Immature natural killer cell (primary cell): ENCODE measurements at regions not wholly inside any gene's neighbourhood (a gene's known extent, or its start where the extent isn't known, plus 50 kb on each side); places are given as distances from the start of the nearest gene placed in this dataset.
"Not testable (repeated sequence)": the region's sequence is repeated elsewhere in the genome, so short reads cannot be mapped to it uniquely, and the experiment has no call there.

Experiments
- DNase-seq, 3 donors: peaks; one replicate each; pipeline ENCODE4 v3.0.0; 2022; ENCODE audit warnings: mixed read lengths in 1 of 3
- H3K27ac Mint-ChIP-seq, 6 donors: one replicate each; pipeline ENCODE4 v1.8.0; 2020; ENCODE audit warnings: mixed read lengths in 6 of 6, mild to moderate bottlenecking in 5 of 6, inconsistent platforms in 4 of 6, moderate library complexity in 3 of 6
- H3K27me3 Mint-ChIP-seq, 3 donors: one replicate each; pipeline ENCODE4 v1.8.0; 2020 to 2021; ENCODE audit warnings: low read depth in 3 of 3, mild to moderate bottlenecking in 3 of 3, mixed read lengths in 3 of 3, moderate library complexity in 3 of 3, inconsistent platforms in 1 of 3
- H3K36me3 Mint-ChIP-seq, 3 donors: one replicate each; pipeline ENCODE4 v1.8.0; 2020; ENCODE audit warnings: mixed read lengths in 3 of 3, inconsistent platforms in 2 of 3, mild to moderate bottlenecking in 2 of 3
- H3K4me1 Mint-ChIP-seq, 2 donors: one replicate each; pipeline ENCODE4 v1.8.0; 2020; ENCODE audit warnings: inconsistent platforms in 2 of 2, mild to moderate bottlenecking in 2 of 2, mixed read lengths in 2 of 2, moderate library complexity in 1 of 2
- H3K4me3 Mint-ChIP-seq, 5 donors: one replicate each; pipeline ENCODE4 v1.8.0; 2020; ENCODE audit warnings: mild to moderate bottlenecking in 5 of 5, mixed read lengths in 5 of 5, inconsistent platforms in 3 of 5, moderate library complexity in 3 of 5
- H3K9me3 Mint-ChIP-seq, 6 donors: one replicate each; pipeline ENCODE4 v1.8.0; 2020; ENCODE audit warnings: mild to moderate bottlenecking in 6 of 6, mixed read lengths in 6 of 6, inconsistent platforms in 4 of 6, moderate library complexity in 3 of 6

- not testable (repeated sequence) for H3K27me3 Mint-ChIP-seq, H3K9me3 Mint-ChIP-seq, H3K4me3 Mint-ChIP-seq, H3K27ac Mint-ChIP-seq, H3K4me1 Mint-ChIP-seq
- peak in 1 of 3 donors; percentile 4 for DNase-seq
- H3K36me3 Mint-ChIP-seq: peaks cover 7 to 12% (median 11%) of the 10 kb centered on the region in 3 donors
These were observed 138.1 kb upstream of the C1QTNF3 start for GRCh38 chr5:34180940-34181614.

GRCh38 chr5:34185005-34185404, 142.0 kb upstream of the C1QTNF3 start:
- H3K9me3 Mint-ChIP-seq, H3K27ac Mint-ChIP-seq, H3K4me3 Mint-ChIP-seq, H3K27me3 Mint-ChIP-seq, H3K36me3 Mint-ChIP-seq: not testable (repeated sequence)
- peak in 1 of 3 donors; percentile 3 for DNase-seq
- peaks cover 11 to 13% of the 10 kb centered on the region in 2 donors for H3K4me1 Mint-ChIP-seq

DNA sequence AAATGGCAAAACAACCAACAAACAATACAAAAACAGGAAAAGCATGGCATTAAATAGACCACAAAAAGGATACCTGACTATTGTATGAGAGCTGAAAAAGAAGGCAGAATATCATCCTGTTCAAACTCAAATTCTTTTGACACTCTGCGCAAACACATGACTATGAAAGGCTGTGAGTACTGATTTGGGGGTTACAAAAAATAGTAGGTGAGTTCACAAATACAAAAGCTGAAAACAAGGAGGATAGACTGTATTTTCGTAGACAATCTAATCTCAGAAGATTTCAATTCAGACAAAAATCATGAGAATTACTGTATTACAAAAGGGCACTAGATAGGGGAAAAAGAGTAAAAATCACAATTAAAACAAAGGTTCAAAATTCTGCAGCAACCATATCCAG, 142.6 kb upstream of the C1QTNF3 start:
- not testable (repeated sequence) for H3K4me3 Mint-ChIP-seq, H3K36me3 Mint-ChIP-seq, H3K27me3 Mint-ChIP-seq, H3K9me3 Mint-ChIP-seq
- DNase-seq: peak in 1 of 3 donors; percentile 7
- H3K4me1 Mint-ChIP-seq: peaks cover 11 to 13% of the 10 kb centered on the region in 2 donors
- peak overlapping the region; percentile 0 to 30 (median 3) for H3K27ac Mint-ChIP-seq

- H3K36me3 Mint-ChIP-seq, DNase-seq, H3K4me3 Mint-ChIP-seq, H3K9me3 Mint-ChIP-seq, H3K27me3 Mint-ChIP-seq: not testable (repeated sequence)
- Mint-ChIP-seq H3K4me1 (peaks cover 12 to 13% of the 10 kb centered on the region in 2 donors), H3K27ac (peak overlapping the region in 3 of 6 donors; percentile 0 to 76 (median 76))
These were observed 143.1 kb upstream of the C1QTNF3 start for GRCh38 chr5:34186108-34186507.

DNA sequence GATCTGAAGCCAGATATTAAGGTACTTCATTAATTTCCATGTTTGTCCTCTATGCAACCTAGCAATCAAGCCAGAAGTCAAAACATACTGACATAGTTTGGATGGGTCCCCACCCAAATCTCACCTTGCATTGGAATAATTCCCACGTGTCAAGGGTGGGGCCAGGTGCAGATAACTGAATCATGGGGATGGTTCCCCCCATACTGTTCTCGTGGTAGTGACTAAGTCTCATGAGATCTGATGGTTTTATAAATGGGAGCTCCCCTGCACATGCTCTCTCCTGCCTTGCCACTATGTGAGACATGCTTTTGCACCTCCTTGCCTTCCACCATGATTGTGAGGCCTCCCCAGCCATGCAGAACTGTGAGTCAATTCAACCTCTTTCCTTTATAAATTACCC, 143.9 kb upstream of the C1QTNF3 start:
- H3K4me3 Mint-ChIP-seq, H3K27me3 Mint-ChIP-seq, H3K9me3 Mint-ChIP-seq, H3K36me3 Mint-ChIP-seq: not testable (repeated sequence)
- peaks cover 13 to 17% of the 10 kb centered on the region in 2 donors for H3K4me1 Mint-ChIP-seq
- peak overlapping the region in 5 of 6 donors; percentile 13 to 63 (median 53) for H3K27ac Mint-ChIP-seq
- peak in 1 of 3 donors; percentile 1 for DNase-seq

GRCh38 chr5:34187441-34187840, 144.4 kb upstream of the C1QTNF3 start:
- H3K9me3 Mint-ChIP-seq, DNase-seq, H3K27me3 Mint-ChIP-seq, H3K4me3 Mint-ChIP-seq: not testable (repeated sequence)
- peaks cover 13 to 21% of the 10 kb centered on the region in 2 donors for H3K4me1 Mint-ChIP-seq
- H3K36me3 Mint-ChIP-seq: peaks cover 0 to 10% (median 6%) of the 10 kb centered on the region in 3 donors
- peak overlapping the region in 1 of 6 donors; percentile 13 for H3K27ac Mint-ChIP-seq

GRCh38 chr5:34188001-34188822, 145.2 kb upstream of the C1QTNF3 start:
- Mint-ChIP-seq H3K27ac (peak overlapping the region in 2 of 6 donors; percentile 1 to 28), H3K4me1 (peaks cover 13 to 23% of the 10 kb centered on the region in 2 donors), H3K36me3 (peaks cover 0 to 10% (median 9%) of the 10 kb centered on the region in 3 donors)
- not testable (repeated sequence) for H3K27me3 Mint-ChIP-seq, H3K4me3 Mint-ChIP-seq, H3K9me3 Mint-ChIP-seq
- DNase-seq: peak in 2 of 3 donors; percentile 47 to 49

DNA sequence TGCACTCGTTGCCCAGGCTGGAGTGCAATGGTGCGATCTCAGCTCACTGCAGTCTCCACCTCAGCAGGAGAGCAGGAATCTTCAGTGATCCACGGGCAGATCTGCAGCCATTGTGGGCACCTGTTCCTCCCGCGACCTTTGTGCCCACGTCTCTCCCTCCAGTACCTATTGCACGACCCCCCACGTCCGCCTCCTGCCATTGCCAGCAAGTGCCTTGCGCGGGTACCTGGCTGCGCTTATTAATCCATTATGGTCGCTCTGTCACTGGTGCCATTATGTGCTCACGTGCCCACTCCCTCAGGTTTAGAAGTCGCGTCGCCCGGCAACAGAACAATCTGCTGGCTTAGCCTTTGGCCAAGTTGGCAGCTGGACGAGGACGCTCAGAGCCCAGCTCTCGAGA, 146.2 kb upstream of the C1QTNF3 start:
- Mint-ChIP-seq H3K36me3 (peaks cover 5 to 14% (median 11%) of the 10 kb centered on the region in 3 donors), H3K4me1 (peaks cover 19 to 23% of the 10 kb centered on the region in 2 donors), H3K27ac (peak overlapping the region in 1 of 6 donors; percentile 46)
- H3K4me3 Mint-ChIP-seq, H3K27me3 Mint-ChIP-seq, H3K9me3 Mint-ChIP-seq: not testable (repeated sequence)
- peak in 1 of 3 donors; percentile 3 for DNase-seq

DNA sequence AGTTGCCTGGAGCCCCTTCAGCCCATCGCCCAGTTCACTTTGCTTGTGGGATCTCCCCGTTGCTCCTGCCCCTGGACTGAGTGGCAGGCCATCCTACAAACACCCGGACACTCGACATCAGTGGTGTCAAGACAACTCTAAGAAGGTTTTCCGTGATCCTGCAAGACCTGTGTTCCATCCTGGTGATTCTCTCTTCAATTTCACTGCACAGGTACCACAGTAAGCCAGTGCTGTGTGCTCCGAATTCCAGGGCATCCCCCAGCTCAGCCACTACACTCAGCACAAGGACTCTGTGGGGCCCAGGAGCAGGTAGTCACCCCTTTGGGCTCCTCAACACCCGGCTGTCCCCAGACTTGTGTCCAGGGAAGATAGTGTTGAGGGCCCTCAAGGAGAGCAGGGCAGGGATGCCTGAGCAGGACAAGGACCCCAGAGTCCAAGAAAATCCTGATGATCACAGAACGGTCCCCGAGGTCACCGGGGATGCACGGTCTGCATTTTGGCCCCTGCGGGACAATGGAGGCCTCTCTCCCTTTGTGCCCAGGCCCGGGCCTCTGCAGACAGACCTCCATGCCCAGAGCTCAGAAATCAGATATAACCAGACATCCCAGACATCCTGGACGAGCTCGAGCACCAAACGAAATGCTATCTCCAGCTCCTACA, 146.9 kb upstream of the C1QTNF3 start:
- H3K4me3 Mint-ChIP-seq, H3K9me3 Mint-ChIP-seq, H3K27me3 Mint-ChIP-seq, H3K27ac Mint-ChIP-seq: not testable (repeated sequence)
- DNase-seq: peak in 1 of 3 donors; percentile 14
- H3K36me3 Mint-ChIP-seq: peaks cover 5 to 14% (median 11%) of the 10 kb centered on the region in 3 donors
- H3K4me1 Mint-ChIP-seq: peaks cover 19 to 23% of the 10 kb centered on the region in 2 donors

GRCh38 chr5:34190466-34190865, 147.5 kb upstream of the C1QTNF3 start:
- not testable (repeated sequence) for H3K4me3 Mint-ChIP-seq, H3K27ac Mint-ChIP-seq, H3K27me3 Mint-ChIP-seq, H3K9me3 Mint-ChIP-seq
- Mint-ChIP-seq H3K36me3 (peaks cover 5 to 14% (median 11%) of the 10 kb centered on the region in 3 donors), H3K4me1 (peaks cover 19 to 23% of the 10 kb centered on the region in 2 donors)
- DNase-seq: peak in 1 of 3 donors; percentile 2

DNA sequence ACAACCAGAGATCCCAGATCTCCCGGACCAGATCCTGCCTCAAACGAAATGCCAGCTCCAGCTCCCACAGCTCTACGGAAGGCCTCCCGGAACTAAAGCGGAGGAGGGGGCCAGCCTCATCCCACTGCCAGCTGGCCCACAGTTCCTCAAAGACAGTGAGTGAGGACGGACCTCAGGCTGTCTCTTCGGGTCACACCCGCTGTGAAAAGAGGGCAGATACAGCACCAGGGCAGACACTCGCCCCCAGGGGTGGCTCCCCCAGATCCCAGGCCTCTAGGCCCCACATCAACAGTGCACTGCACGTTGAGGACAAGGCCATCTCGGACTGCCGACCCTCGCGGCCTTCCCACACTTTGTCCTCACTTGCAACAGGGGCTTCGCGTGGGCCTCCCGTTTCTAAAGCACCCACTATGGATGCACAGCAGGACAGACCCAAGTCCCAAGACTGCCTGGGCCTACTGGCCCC, 148.3 kb upstream of the C1QTNF3 start:
- not testable (repeated sequence) for H3K4me3 Mint-ChIP-seq, H3K9me3 Mint-ChIP-seq, H3K27me3 Mint-ChIP-seq
- peak in 1 of 3 donors; percentile 19 for DNase-seq
- Mint-ChIP-seq H3K27ac (peak overlapping the region in 1 of 6 donors; percentile 36), H3K4me1 (peaks cover 14 to 23% of the 10 kb centered on the region in 2 donors), H3K36me3 (peaks cover 5 to 14% (median 11%) of the 10 kb centered on the region in 3 donors)

- DNase-seq: peak in 1 of 3 donors; percentile 8
- peaks cover 5 to 14% (median 11%) of the 10 kb centered on the region in 3 donors for H3K36me3 Mint-ChIP-seq
- H3K9me3 Mint-ChIP-seq, H3K27me3 Mint-ChIP-seq, H3K4me3 Mint-ChIP-seq: not testable (repeated sequence)
- peak overlapping the region in 2 of 6 donors; percentile 1 to 77 for H3K27ac Mint-ChIP-seq
- H3K4me1 Mint-ChIP-seq: peaks cover 8 to 21% of the 10 kb centered on the region in 2 donors
These were observed 149.3 kb upstream of the C1QTNF3 start for GRCh38 chr5:34192064-34192922.

GRCh38 chr5:34192923-34193262, 149.9 kb upstream of the C1QTNF3 start:
- peak overlapping the region in 1 of 6 donors; percentile 1 for H3K27ac Mint-ChIP-seq
- H3K4me1 Mint-ChIP-seq: peaks cover 6 to 19% of the 10 kb centered on the region in 2 donors
- H3K9me3 Mint-ChIP-seq, H3K27me3 Mint-ChIP-seq, H3K4me3 Mint-ChIP-seq: not testable (repeated sequence)
- H3K36me3 Mint-ChIP-seq: peaks cover 5 to 14% (median 11%) of the 10 kb centered on the region in 3 donors
- DNase-seq: peak in 1 of 3 donors; percentile 3
